ENCODE measurements at regions not wholly inside any gene's neighbourhood (a gene's known extent, or its start where the extent isn't known, plus 50 kb on each side); places are given as distances from the start of the nearest gene placed in this dataset.

- no peak overlapping the region for H3K4me3 ChIP-seq (ENCODE audit: low read depth, low read length)
- DNase-seq (ENCODE audit: low read depth), result no peak
- TF ChIP-seq, protein P1, sequence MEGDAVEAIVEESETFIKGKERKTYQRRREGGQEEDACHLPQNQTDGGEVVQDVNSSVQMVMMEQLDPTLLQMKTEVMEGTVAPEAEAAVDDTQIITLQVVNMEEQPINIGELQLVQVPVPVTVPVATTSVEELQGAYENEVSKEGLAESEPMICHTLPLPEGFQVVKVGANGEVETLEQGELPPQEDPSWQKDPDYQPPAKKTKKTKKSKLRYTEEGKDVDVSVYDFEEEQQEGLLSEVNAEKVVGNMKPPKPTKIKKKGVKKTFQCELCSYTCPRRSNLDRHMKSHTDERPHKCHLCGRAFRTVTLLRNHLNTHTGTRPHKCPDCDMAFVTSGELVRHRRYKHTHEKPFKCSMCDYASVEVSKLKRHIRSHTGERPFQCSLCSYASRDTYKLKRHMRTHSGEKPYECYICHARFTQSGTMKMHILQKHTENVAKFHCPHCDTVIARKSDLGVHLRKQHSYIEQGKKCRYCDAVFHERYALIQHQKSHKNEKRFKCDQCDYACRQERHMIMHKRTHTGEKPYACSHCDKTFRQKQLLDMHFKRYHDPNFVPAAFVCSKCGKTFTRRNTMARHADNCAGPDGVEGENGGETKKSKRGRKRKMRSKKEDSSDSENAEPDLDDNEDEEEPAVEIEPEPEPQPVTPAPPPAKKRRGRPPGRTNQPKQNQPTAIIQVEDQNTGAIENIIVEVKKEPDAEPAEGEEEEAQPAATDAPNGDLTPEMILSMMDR (IDR thresholded peaks at IDR 0.05; ENCODE audit: control insufficient read depth, extremely low read depth, insufficient read depth), result no peak
Observed at GRCh38 chr19:16023146-16023915, 53.0 kb upstream of the TPM4 start.

DNA sequence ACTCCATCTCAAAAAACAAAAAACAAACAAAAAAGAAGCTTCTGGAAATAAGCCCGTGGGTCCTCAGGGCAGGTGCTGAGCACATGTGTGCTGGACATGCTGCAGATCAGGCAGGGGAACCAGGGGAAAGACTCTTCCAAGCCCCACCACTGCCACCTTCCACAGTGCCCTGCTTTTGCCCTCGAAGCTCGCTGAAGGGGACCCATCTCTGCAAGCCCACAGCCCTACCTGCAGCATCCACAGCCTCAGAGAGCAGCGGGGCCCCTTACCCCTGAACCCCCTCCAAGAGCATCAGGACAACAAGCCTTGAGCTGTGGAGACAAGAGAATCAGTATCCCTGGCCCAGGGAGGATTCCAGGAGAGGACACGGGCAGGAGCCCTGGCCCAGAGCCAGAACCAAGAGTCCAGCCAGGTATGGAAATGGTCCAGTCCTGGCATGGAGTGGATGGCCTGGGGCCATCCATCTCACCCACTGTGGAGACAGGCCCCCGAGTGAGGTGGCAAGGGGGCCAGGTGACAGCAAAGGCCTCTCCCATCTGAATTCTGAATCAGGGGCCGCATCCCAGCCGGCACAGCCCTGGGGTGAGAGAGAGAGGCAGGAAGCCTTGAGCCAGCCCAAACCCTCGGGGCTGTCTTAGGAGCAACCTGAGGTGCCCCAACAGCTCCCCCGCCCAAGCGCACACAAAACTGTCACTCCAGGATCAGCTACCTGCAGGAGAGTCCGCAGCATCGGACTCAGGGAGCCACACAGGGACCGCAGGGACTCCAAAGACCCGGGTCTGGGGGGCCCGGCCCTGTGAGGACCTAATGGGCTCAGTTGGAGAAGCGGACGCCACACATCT is 51.8 kb upstream of the TPM4 start:
- TF ChIP-seq, protein P1 (IDR thresholded peaks at IDR 0.05; ENCODE audit: control insufficient read depth, extremely low read depth, insufficient read depth), result no peak
- no peak for DNase-seq (ENCODE audit: low read depth)

DNA sequence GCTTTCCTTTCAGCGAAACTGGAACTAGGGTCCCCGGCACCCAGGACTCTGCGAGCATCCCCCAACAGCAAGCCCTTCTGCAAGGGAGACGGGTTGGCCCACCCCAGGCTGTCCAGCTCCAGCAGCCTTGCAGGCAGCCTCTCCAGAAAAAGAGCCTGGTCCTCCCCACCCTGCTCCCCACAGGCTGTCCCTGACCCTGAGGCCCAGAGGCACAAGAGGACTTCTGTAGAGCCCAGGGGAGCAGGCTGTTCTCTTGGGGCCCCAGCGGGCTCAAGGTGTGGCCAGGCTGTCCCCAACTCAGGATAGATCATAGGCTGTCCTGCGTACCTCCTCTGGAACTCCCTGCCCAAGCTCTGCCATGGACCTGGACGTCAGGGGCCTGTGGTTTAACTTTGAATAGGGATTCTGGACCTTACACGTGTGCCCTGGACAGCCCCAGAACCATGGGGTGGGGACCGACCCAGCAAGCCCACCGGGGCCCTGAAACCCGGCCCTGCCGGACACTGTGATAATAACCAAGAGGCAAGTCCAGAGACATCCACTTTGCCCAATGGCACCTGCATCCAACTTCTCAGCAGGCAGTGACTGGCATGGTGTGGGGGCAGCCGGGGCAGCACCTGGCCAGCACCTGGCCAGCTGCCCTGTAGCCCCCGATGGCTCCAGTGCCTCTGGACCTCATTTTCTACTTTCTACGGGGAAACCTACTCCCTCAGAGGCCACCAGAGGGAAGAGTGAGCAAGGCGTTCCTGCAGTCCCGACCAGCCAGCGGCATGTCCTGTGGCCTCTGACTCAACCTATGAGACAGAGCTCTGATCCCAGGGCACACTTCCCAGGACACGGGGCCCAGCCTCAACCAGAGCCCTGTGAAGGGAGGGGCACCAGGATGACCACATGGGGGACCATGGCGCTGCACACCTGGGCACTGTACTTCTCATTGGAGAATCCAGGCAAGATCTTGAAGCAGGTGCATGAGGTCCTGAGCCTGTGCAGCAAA is 50.9 kb upstream of the TPM4 start:
- no peak for DNase-seq (ENCODE audit: low read depth)
- H3K4me3 ChIP-seq (ENCODE audit: low read depth, low read length), result no peak overlapping the region
- TF ChIP-seq, protein P1 (IDR thresholded peaks at IDR 0.05; ENCODE audit: control insufficient read depth, extremely low read depth, insufficient read depth), result peak; percentile 21; the same call in 1 of the 2 replicates

More for the DNA sequence above, 51.8 kb upstream of the TPM4 start:
- no peak overlapping the region for H3K4me3 ChIP-seq (ENCODE audit: low read depth, low read length)

DNA sequence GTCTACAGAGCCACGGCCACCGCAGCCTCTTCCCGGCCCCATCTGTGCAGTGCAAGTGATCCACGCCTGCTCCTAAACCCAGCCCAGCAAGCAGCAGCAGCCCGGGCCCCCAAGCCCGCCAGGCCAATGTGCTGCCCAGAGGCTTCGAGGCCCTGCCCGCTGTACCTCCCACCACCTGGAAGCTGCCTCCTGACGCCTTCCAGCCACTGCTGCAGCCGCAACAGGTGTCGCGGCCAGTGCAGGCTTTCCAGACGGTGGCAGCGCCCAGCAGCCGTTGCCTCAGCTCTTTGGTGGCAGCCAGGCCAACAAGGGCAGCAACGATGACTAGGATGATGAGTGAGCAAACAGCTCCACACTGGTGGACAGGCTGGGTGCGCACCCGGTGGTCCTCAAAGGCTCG is 50.2 kb upstream of the TPM4 start:
- TF ChIP-seq, protein P1 (IDR thresholded peaks at IDR 0.05; ENCODE audit: control insufficient read depth, extremely low read depth, insufficient read depth), result no peak
- H3K4me3 ChIP-seq (ENCODE audit: low read depth, low read length), result no peak overlapping the region
- DNase-seq (ENCODE audit: low read depth), result no peak

All from LNCaP clone FGC (cell line).